GM23248 (cell line): ENCODE measurements at regions not wholly inside any gene's neighbourhood (a gene's known extent, or its start where the extent isn't known, plus 50 kb on each side); places are given as distances from the start of the nearest gene placed in this dataset.

Experiments used
- EZH2 ChIP-seq: fragments of 200-600 bp; sonication (generic); IDR thresholded peaks from 2 replicates; pipeline ENCODE4 v1.6.1; 2018; ENCODE audit warnings: antibody characterized with exemption, mild to moderate bottlenecking; ENCODE audit not compliant: insufficient read depth, poor library complexity, severe bottlenecking
- EZH2phosphoT487 ChIP-seq: fragments of 200-600 bp; sonication (generic); IDR thresholded peaks from 2 replicates; pipeline ENCODE4 v1.6.1; 2018; ENCODE audit warnings: antibody characterized with exemption, moderate library complexity, mild to moderate bottlenecking, low read depth; ENCODE audit not compliant: insufficient read depth

DNA sequence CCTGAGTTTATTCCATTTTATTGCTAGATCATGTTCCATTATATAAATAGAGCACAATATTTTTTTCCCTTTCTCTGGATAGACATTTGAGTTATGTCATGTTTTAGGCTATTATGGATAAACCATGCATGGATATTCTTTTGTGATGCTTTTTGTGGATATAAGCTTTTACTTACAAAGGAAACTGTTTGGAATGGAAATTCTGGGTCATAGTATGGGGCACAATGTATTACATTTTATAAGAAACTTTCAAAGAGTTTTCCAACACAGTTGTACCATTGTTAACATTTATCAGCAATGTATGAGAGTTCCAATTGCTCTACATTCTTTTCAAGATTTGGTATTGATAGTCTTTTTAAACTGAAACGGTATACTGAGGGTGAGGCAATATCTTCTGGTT, 749.4 kb downstream of the SOCS6 start:
- TF ChIP-seq EZH2 (no peak), EZH2phosphoT487 (no peak)
